Activated CD4-positive, alpha-beta memory T cell treated with anti-CD3 and anti-CD28 coated beads, Interleukin-2, amount 10 ng/mL, durations not matched to agents 7 days and 5 days (primary cell): ENCODE measurements at regions not wholly inside any gene's neighbourhood (a gene's known extent, or its start where the extent isn't known, plus 50 kb on each side); places are given as distances from the start of the nearest gene placed in this dataset.

Source experiments
- CTCF ChIA-PET: fragments of 350-600 bp; sonication (Branson Sonifier 250); formaldehyde crosslinking; loops from one replicate; lab custom pipeline; 2021; ENCODE audit warnings: antibody characterized with exemption, inconsistent platforms; lab: Charles Lee
- POLR2A ChIA-PET: fragments of 350-600 bp; sonication (Branson Sonifier 250); formaldehyde crosslinking; loops from one replicate; lab custom pipeline; 2021; ENCODE audit warnings: antibody characterized with exemption; lab: Charles Lee
- DNase-seq: peaks from one replicate; pipeline ENCODE4 v3.0.0-alpha.2; 2020
- H3K27ac Mint-ChIP-seq: one replicate; pipeline ENCODE4 v1.8.0; 2021; ENCODE audit warnings: mild to moderate bottlenecking, mixed read lengths
- H3K27me3 Mint-ChIP-seq: one replicate; pipeline ENCODE4 v1.8.0; 2021; ENCODE audit warnings: mixed read lengths
- H3K36me3 Mint-ChIP-seq: one replicate; pipeline ENCODE4 v1.8.0; 2021; ENCODE audit warnings: low read depth, mixed read lengths
- H3K4me1 Mint-ChIP-seq: one replicate; pipeline ENCODE4 v1.8.0; 2021; ENCODE audit warnings: mixed read lengths
- H3K4me3 Mint-ChIP-seq: one replicate; pipeline ENCODE4 v1.8.0; 2021; ENCODE audit warnings: mild to moderate bottlenecking, mixed read lengths
- H3K9me3 Mint-ChIP-seq: one replicate; pipeline ENCODE4 v1.8.0; 2021; ENCODE audit warnings: mixed read lengths

- Mint-ChIP-seq H3K4me3 (no peak overlapping the region), H3K27me3 (no peaks in the 10 kb centered on the region), H3K27ac (no peak overlapping the region), H3K36me3 (no peaks in the 10 kb centered on the region), H3K4me1 (no peaks in the 10 kb centered on the region), H3K9me3 (peaks cover 3% of the 10 kb centered on the region)
- POLR2A ChIA-PET, result no interaction called here
- no peak for DNase-seq
- CTCF ChIA-PET, result no interaction called here
Measured at GRCh38 chr13:107427536-107427935, 787.8 kb downstream of the LIG4 start.

GRCh38 chr13:107422421-107422820 lies 792.9 kb downstream of the LIG4 start:
- Mint-ChIP-seq H3K4me3 (no peak overlapping the region), H3K36me3 (no peaks in the 10 kb centered on the region), H3K27ac (no peak overlapping the region), H3K4me1 (no peaks in the 10 kb centered on the region), H3K9me3 (peaks cover 1% of the 10 kb centered on the region), H3K27me3 (no peaks in the 10 kb centered on the region)
- ChIA-PET CTCF (no interaction called here), POLR2A (no interaction called here)
- no peak for DNase-seq

- DNase-seq, result no peak
- H3K36me3 Mint-ChIP-seq, result no peaks in the 10 kb centered on the region
- H3K4me3 Mint-ChIP-seq, result no peak overlapping the region
- no peaks in the 10 kb centered on the region for H3K4me1 Mint-ChIP-seq
- CTCF ChIA-PET, result no interaction called here
- POLR2A ChIA-PET, result no interaction called here
- no peaks in the 10 kb centered on the region for H3K27me3 Mint-ChIP-seq
- no peak overlapping the region for H3K27ac Mint-ChIP-seq
- H3K9me3 Mint-ChIP-seq, result peaks cover 1% of the 10 kb centered on the region
Measured at GRCh38 chr13:107421951-107422350, 793.4 kb downstream of the LIG4 start.

- no peaks in the 10 kb centered on the region for H3K4me1 Mint-ChIP-seq
- ChIA-PET CTCF (no interaction called here), POLR2A (no interaction called here)
- H3K27me3 Mint-ChIP-seq, result no peaks in the 10 kb centered on the region
- no peak overlapping the region for H3K4me3 Mint-ChIP-seq
- H3K9me3 Mint-ChIP-seq, result peaks cover 1% of the 10 kb centered on the region
- H3K36me3 Mint-ChIP-seq, result no peaks in the 10 kb centered on the region
- no peak overlapping the region for H3K27ac Mint-ChIP-seq
- no peak for DNase-seq
Measured at GRCh38 chr13:107421028-107421427, 794.3 kb downstream of the LIG4 start.

- ChIA-PET CTCF (no interaction called here), POLR2A (no interaction called here)
- H3K4me1 Mint-ChIP-seq, result no peaks in the 10 kb centered on the region
- no peak for DNase-seq
- H3K27me3 Mint-ChIP-seq, result no peaks in the 10 kb centered on the region
- no peaks in the 10 kb centered on the region for H3K9me3 Mint-ChIP-seq
- H3K27ac Mint-ChIP-seq, result no peak overlapping the region
- H3K4me3 Mint-ChIP-seq, result no peak overlapping the region
- H3K36me3 Mint-ChIP-seq, result no peaks in the 10 kb centered on the region
Measured at GRCh38 chr13:107413005-107413404, 802.3 kb downstream of the LIG4 start.

GRCh38 chr13:107407074-107407473 lies 808.3 kb downstream of the LIG4 start:
- no peaks in the 10 kb centered on the region for H3K9me3 Mint-ChIP-seq
- no peaks in the 10 kb centered on the region for H3K4me1 Mint-ChIP-seq
- H3K27ac Mint-ChIP-seq, result no peak overlapping the region
- no peaks in the 10 kb centered on the region for H3K36me3 Mint-ChIP-seq
- no peak for DNase-seq
- ChIA-PET CTCF (no interaction called here), POLR2A (no interaction called here)
- H3K4me3 Mint-ChIP-seq, result no peak overlapping the region
- H3K27me3 Mint-ChIP-seq, result no peaks in the 10 kb centered on the region

- Mint-ChIP-seq H3K36me3 (no peaks in the 10 kb centered on the region), H3K27ac (no peak overlapping the region), H3K27me3 (no peaks in the 10 kb centered on the region), H3K4me1 (no peaks in the 10 kb centered on the region), H3K4me3 (no peak overlapping the region), H3K9me3 (no peaks in the 10 kb centered on the region)
- ChIA-PET CTCF (no interaction called here), POLR2A (no interaction called here)
- no peak for DNase-seq
Measured at GRCh38 chr13:107395927-107396662, 819.2 kb downstream of the LIG4 start.

GRCh38 chr13:107392205-107392604 lies 823.1 kb downstream of the LIG4 start:
- ChIA-PET POLR2A (no interaction called here), CTCF (no interaction called here)
- no peak overlapping the region for H3K27ac Mint-ChIP-seq
- no peaks in the 10 kb centered on the region for H3K4me1 Mint-ChIP-seq
- H3K4me3 Mint-ChIP-seq, result no peak overlapping the region
- H3K9me3 Mint-ChIP-seq, result no peaks in the 10 kb centered on the region
- H3K36me3 Mint-ChIP-seq, result no peaks in the 10 kb centered on the region
- H3K27me3 Mint-ChIP-seq, result no peaks in the 10 kb centered on the region
- DNase-seq, result no peak

- H3K27ac Mint-ChIP-seq, result no peak overlapping the region
- ChIA-PET CTCF (no interaction called here), POLR2A (no interaction called here)
- H3K27me3 Mint-ChIP-seq, result no peaks in the 10 kb centered on the region
- H3K36me3 Mint-ChIP-seq, result no peaks in the 10 kb centered on the region
- no peak overlapping the region for H3K4me3 Mint-ChIP-seq
- H3K4me1 Mint-ChIP-seq, result no peaks in the 10 kb centered on the region
- DNase-seq, result no peak
- H3K9me3 Mint-ChIP-seq, result no peaks in the 10 kb centered on the region
Measured at GRCh38 chr13:107387525-107387924, 819.6 kb upstream of the ARGLU1 start.

GRCh38 chr13:107379407-107380155 lies 811.6 kb upstream of the ARGLU1 start:
- Mint-ChIP-seq H3K9me3 (no peaks in the 10 kb centered on the region), H3K4me3 (no peak overlapping the region), H3K27ac (no peak overlapping the region), H3K36me3 (no peaks in the 10 kb centered on the region), H3K27me3 (no peaks in the 10 kb centered on the region), H3K4me1 (no peaks in the 10 kb centered on the region)
- no peak for DNase-seq
- POLR2A ChIA-PET, result no interaction called here
- CTCF ChIA-PET, result no interaction called here

GRCh38 chr13:107376341-107377125 lies 808.6 kb upstream of the ARGLU1 start:
- Mint-ChIP-seq H3K36me3 (no peaks in the 10 kb centered on the region), H3K4me1 (no peaks in the 10 kb centered on the region), H3K27me3 (no peaks in the 10 kb centered on the region), H3K4me3 (no peak overlapping the region), H3K27ac (no peak overlapping the region), H3K9me3 (no peaks in the 10 kb centered on the region)
- ChIA-PET CTCF (no interaction called here), POLR2A (no interaction called here)
- no peak for DNase-seq

- no peaks in the 10 kb centered on the region for H3K27me3 Mint-ChIP-seq
- H3K4me1 Mint-ChIP-seq, result no peaks in the 10 kb centered on the region
- POLR2A ChIA-PET, result no interaction called here
- H3K36me3 Mint-ChIP-seq, result no peaks in the 10 kb centered on the region
- no peaks in the 10 kb centered on the region for H3K9me3 Mint-ChIP-seq
- no peak overlapping the region for H3K4me3 Mint-ChIP-seq
- H3K27ac Mint-ChIP-seq, result no peak overlapping the region
- CTCF ChIA-PET, result no interaction called here
- no peak for DNase-seq
Measured at GRCh38 chr13:107375701-107376340, 807.9 kb upstream of the ARGLU1 start.

- Mint-ChIP-seq H3K27ac (no peak overlapping the region), H3K4me3 (no peak overlapping the region), H3K4me1 (no peaks in the 10 kb centered on the region), H3K27me3 (no peaks in the 10 kb centered on the region), H3K36me3 (no peaks in the 10 kb centered on the region), H3K9me3 (no peaks in the 10 kb centered on the region)
- no peak for DNase-seq
- CTCF ChIA-PET, result no interaction called here
- POLR2A ChIA-PET, result no interaction called here
Measured at GRCh38 chr13:107374038-107374437, 806.1 kb upstream of the ARGLU1 start.
